NT2/D1 (cell line): ENCODE measurements at regions not wholly inside any gene's neighbourhood (a gene's known extent, or its start where the extent isn't known, plus 50 kb on each side); places are given as distances from the start of the nearest gene placed in this dataset.

Source experiments
- SUZ12 ChIP-seq: IDR thresholded peaks from 2 replicates; pipeline ENCODE4 v1.6.1; 2011; ENCODE audit not compliant: insufficient read length, insufficient read depth; ENCODE audit errors: extremely low read depth
- YY1 ChIP-seq: IDR thresholded peaks from 2 replicates; pipeline ENCODE4 v1.6.1; 2011; ENCODE audit not compliant: insufficient read length, insufficient read depth
- ZNF274 ChIP-seq: IDR thresholded peaks from 2 replicates; pipeline ENCODE4 v1.6.1; 2011; ENCODE audit warnings: mild to moderate bottlenecking, low read depth, low read length

DNA sequence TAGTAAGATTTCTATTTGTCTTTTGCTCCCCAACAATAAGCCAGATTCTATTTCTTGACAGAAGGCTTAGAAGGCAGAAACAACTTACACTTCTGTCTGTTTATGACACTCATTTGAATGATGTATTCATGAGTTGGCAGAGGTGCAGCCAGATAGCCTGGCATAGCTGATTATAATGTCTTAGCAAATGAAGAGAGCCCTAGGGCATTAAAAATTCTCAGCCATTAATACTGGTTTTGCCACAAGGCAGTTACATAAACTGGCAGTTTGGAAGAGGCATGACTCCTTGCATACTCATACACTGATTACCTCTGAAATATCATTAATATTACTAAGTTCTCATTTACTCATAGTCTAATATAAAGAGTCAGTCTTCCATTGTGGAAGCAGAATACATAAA lies 728.5 kb upstream of the NDST4 start:
- TF ChIP-seq YY1 (no peak), ZNF274 (no peak), SUZ12 (no peak)
